T-helper 2 cell treated with Interferon-gamma antibody and Interleukin-4, amounts not matched to agents 5 μg/mL and 100 μg/mL, for 36 hours (primary cell): ENCODE measurements at regions not wholly inside any gene's neighbourhood (a gene's known extent, or its start where the extent isn't known, plus 50 kb on each side); places are given as distances from the start of the nearest gene placed in this dataset.

Source experiments
- DNase-seq: peaks from one replicate; pipeline ENCODE4 v3.0.0; 2021; ENCODE audit warnings: low spot score
- H3K27ac Mint-ChIP-seq: one replicate; pipeline ENCODE4 v1.8.0; 2021; ENCODE audit warnings: mild to moderate bottlenecking, mixed read lengths
- H3K27me3 Mint-ChIP-seq: one replicate; pipeline ENCODE4 v1.8.0; 2021; ENCODE audit warnings: low read depth, mixed read lengths
- H3K36me3 Mint-ChIP-seq: one replicate; pipeline ENCODE4 v1.8.0; 2021; ENCODE audit warnings: low read depth, mixed read lengths
- H3K4me1 Mint-ChIP-seq: one replicate; pipeline ENCODE4 v1.8.0; 2021; ENCODE audit warnings: low read depth, mixed read lengths
- H3K4me3 Mint-ChIP-seq: one replicate; pipeline ENCODE4 v1.8.0; 2022; ENCODE audit warnings: mild to moderate bottlenecking, moderate library complexity, mixed read lengths
- H3K9me3 Mint-ChIP-seq: one replicate; pipeline ENCODE4 v1.8.0; 2021; ENCODE audit warnings: mixed read lengths

- Mint-ChIP-seq H3K27ac (no peak overlapping the region), H3K27me3 (peaks cover 12% of the 10 kb centered on the region), H3K4me3 (no peak overlapping the region), H3K4me1 (peaks cover 3% of the 10 kb centered on the region), H3K36me3 (no peaks in the 10 kb centered on the region), H3K9me3 (no peaks in the 10 kb centered on the region)
- DNase-seq = no peak
These were observed 55.2 kb upstream of the GNG12 start for GRCh38 chr1:67888216-67889106.

- DNase-seq = no peak
- Mint-ChIP-seq H3K36me3 (no peaks in the 10 kb centered on the region), H3K4me1 (peaks cover 3% of the 10 kb centered on the region), H3K27me3 (peaks cover 10% of the 10 kb centered on the region), H3K27ac (no peak overlapping the region), H3K9me3 (no peaks in the 10 kb centered on the region), H3K4me3 (no peak overlapping the region)
These were observed 53.9 kb upstream of the GNG12 start for GRCh38 chr1:67887146-67887545.

GRCh38 chr1:67886076-67886475 is 52.8 kb upstream of the GNG12 start:
- Mint-ChIP-seq H3K27me3 (peaks cover 5% of the 10 kb centered on the region), H3K36me3 (no peaks in the 10 kb centered on the region), H3K9me3 (no peaks in the 10 kb centered on the region), H3K27ac (no peak overlapping the region), H3K4me3 (no peak overlapping the region), H3K4me1 (peaks cover 3% of the 10 kb centered on the region)
- no peak for DNase-seq

GRCh38 chr1:67883069-67883468 is 49.8 kb upstream of the GNG12 start:
- Mint-ChIP-seq H3K27me3 (peaks cover 5% of the 10 kb centered on the region), H3K27ac (no peak overlapping the region), H3K4me3 (no peak overlapping the region), H3K9me3 (no peaks in the 10 kb centered on the region), H3K36me3 (no peaks in the 10 kb centered on the region), H3K4me1 (no peaks in the 10 kb centered on the region)
- DNase-seq = no peak
